Neuronal stem cell (in vitro differentiated cells): ENCODE measurements at regions not wholly inside any gene's neighbourhood (a gene's known extent, or its start where the extent isn't known, plus 50 kb on each side); places are given as distances from the start of the nearest gene placed in this dataset.

Experiments
- DNase-seq: peaks from one replicate; pipeline ENCODE4 v3.0.0-alpha.2; 2013; ENCODE audit warnings: low spot score
- H2AFZ ChIP-seq: one replicate; pipeline ENCODE4 v1.6.1; 2013; ENCODE audit warnings: mild to moderate bottlenecking, low read length, inconsistent platforms
- H2AK5ac ChIP-seq: 2 replicates; pipeline ENCODE4 v1.6.1; 2013; ENCODE audit warnings: low read depth, mild to moderate bottlenecking, inconsistent platforms, low read length, moderate library complexity, mixed read lengths
- H2BK120ac ChIP-seq: 2 replicates; pipeline ENCODE4 v1.6.1; 2013; ENCODE audit warnings: low read depth, mild to moderate bottlenecking, inconsistent platforms, low read length, moderate library complexity, mixed read lengths
- H2BK12ac ChIP-seq: one replicate; pipeline ENCODE4 v1.6.1; 2013; ENCODE audit warnings: low read length, inconsistent platforms
- H2BK15ac ChIP-seq: 2 replicates; pipeline ENCODE4 v1.6.1; 2013; ENCODE audit warnings: mild to moderate bottlenecking, low read length, inconsistent platforms, mixed read lengths
- H2BK5ac ChIP-seq: one replicate; pipeline ENCODE4 v1.6.1; 2013; ENCODE audit warnings: inconsistent platforms, mild to moderate bottlenecking, low read length, moderate library complexity
- H3K14ac ChIP-seq: one replicate; pipeline ENCODE4 v1.6.1; 2013; ENCODE audit warnings: low read length, inconsistent platforms
- H3K18ac ChIP-seq: 2 replicates; pipeline ENCODE4 v1.6.1; 2013; ENCODE audit warnings: low read length, inconsistent platforms
- H3K23ac ChIP-seq: 2 replicates; pipeline ENCODE4 v1.6.1; 2013; ENCODE audit warnings: low read depth, mild to moderate bottlenecking, mixed read lengths, low read length, inconsistent platforms; ENCODE audit not compliant: poor library complexity
- H3K27ac ChIP-seq: replicated peaks from 3 replicates; pipeline ENCODE4 v1.5.1; 2013; ENCODE audit warnings: low read length, inconsistent platforms
- H3K27me3 ChIP-seq, 3 experiments: 2 replicates each; pipeline ENCODE4 v1.6.1; 2013; ENCODE audit warnings: low read length in 3 of 3, mild to moderate bottlenecking in 2 of 3, inconsistent platforms in 1 of 3, low read depth in 1 of 3, mixed read lengths in 1 of 3, moderate library complexity in 1 of 3; ENCODE audit not compliant: control insufficient read depth in 3 of 3, insufficient read depth in 3 of 3
- H3K36me3 ChIP-seq, 2 donors: replicated peaks in 1 of 2; 2 replicates each; pipeline ENCODE4 v1.6.1; 2013; ENCODE audit warnings: low read length in 2 of 2; ENCODE audit not compliant: control insufficient read depth in 2 of 2, insufficient read depth in 2 of 2
- H3K4ac ChIP-seq: 2 replicates; pipeline ENCODE4 v1.6.1; 2013; ENCODE audit warnings: inconsistent platforms, mild to moderate bottlenecking, low read length, moderate library complexity
- H3K4me1 ChIP-seq, 2 donors: 1 replicate in 1 of 2; 2 replicates in 1 of 2; pipeline ENCODE4 v1.6.1; 2013; ENCODE audit warnings: low read length in 2 of 2, low read depth in 1 of 2; ENCODE audit not compliant: control insufficient read depth in 2 of 2, insufficient read depth in 1 of 2
- H3K4me2 ChIP-seq: one replicate; pipeline ENCODE4 v1.6.1; 2013; ENCODE audit warnings: mild to moderate bottlenecking, low read length, inconsistent platforms; ENCODE audit not compliant: insufficient read depth, poor library complexity, severe bottlenecking
- H3K4me3 ChIP-seq, 2 donors: 2 replicates each; pipeline ENCODE4 v1.5.1; 2013; ENCODE audit warnings: low read length in 2 of 2, mild to moderate bottlenecking in 2 of 2, inconsistent platforms in 1 of 2, moderate library complexity in 1 of 2
- H3K79me1 ChIP-seq: one replicate; pipeline ENCODE4 v1.6.1; 2013; ENCODE audit warnings: low read depth, mild to moderate bottlenecking, inconsistent platforms, low read length, moderate library complexity
- H3K9ac ChIP-seq: one replicate; pipeline ENCODE4 v1.6.1; 2013; ENCODE audit warnings: mild to moderate bottlenecking, low read depth, low read length, inconsistent platforms; ENCODE audit not compliant: poor library complexity
- H3K9me3 ChIP-seq, 2 donors: replicated peaks in 1 of 2; 2 replicates each; pipeline versions ENCODE3 to v1.6.1; 2013; ENCODE audit warnings: low read length in 2 of 2, mild to moderate bottlenecking in 2 of 2, inconsistent platforms in 1 of 2, low read depth in 1 of 2, mixed read lengths in 1 of 2, moderate library complexity in 1 of 2; ENCODE audit not compliant: control insufficient read depth in 2 of 2, insufficient read depth in 1 of 2
- H4K8ac ChIP-seq: one replicate; pipeline ENCODE4 v1.6.1; 2013; ENCODE audit warnings: low read depth, mild to moderate bottlenecking, inconsistent platforms, low read length, moderate library complexity
- H4K91ac ChIP-seq: one replicate; pipeline ENCODE4 v1.6.1; 2013; ENCODE audit warnings: low read length, low read depth, mild to moderate bottlenecking, inconsistent platforms; ENCODE audit not compliant: poor library complexity
- WGBS, 2 donors: extraction: QIAGEN DNeasy Blood & Tissue Kit; methylation state at CpG; one replicate each; pipeline ENCODE4 v1.1.7; 2013; ENCODE audit warnings: missing lambda C conversion rate in 2 of 2, mixed read lengths in 1 of 2; ENCODE audit not compliant: insufficient read length in 2 of 2, insufficient replicate concordance in 1 of 2; ENCODE audit errors: extremely low coverage in 2 of 2; 5-methylcytosine and 5-hydroxymethylcytosine counted together

GRCh38 chr5:125175348-125176004 lies 429.0 kb upstream of the ZNF608 start:
- Histone ChIP-seq H2BK12ac (no peak overlapping the region), H2AK5ac (no peak overlapping the region), H3K4ac (no peak overlapping the region), H3K18ac (no peak overlapping the region), H3K4me2 (no peak overlapping the region), H3K4me1 (peaks cover 0 to 2% of the 10 kb centered on the region in 2 donors), H3K4me3 (no peak overlapping the region), H2BK120ac (no peak overlapping the region), H3K79me1 (no peaks in the 10 kb centered on the region), H2BK15ac (no peak overlapping the region), H4K8ac (no peak overlapping the region), H3K9me3 (no peaks in the 10 kb centered on the region), H3K27ac (no peak overlapping the region), H3K23ac (no peak overlapping the region), H3K14ac (no peak overlapping the region), H3K27me3 (no peaks in the 10 kb centered on the region), H2BK5ac (no peak overlapping the region), H3K36me3 (no peaks in the 10 kb centered on the region), H4K91ac (no peak overlapping the region), H2AFZ (no peak overlapping the region), H3K9ac (no peak overlapping the region)
- no CpG with 5 or more reads among the region's 4 CpGs for WGBS, 2 donors
- DNase-seq, result no peak

DNA sequence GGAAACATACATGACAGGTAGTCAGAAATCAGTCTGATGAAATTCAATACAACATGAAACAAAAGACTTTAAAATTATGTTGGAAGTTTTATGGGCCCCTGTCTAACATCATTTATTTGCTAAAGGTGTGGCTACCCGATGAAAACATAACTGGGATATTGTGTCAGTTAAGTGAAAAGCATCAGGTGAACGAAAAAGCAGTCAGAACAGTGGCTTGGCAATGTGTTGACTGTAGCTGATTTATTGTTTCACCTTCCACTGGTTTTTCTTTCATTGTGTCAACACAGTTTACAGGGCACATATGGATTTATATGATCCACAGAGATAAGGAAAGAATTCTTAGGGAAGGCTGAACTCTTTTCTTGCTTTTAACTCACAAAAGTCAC lies 429.6 kb upstream of the ZNF608 start:
- Histone ChIP-seq H3K79me1 (no peaks in the 10 kb centered on the region), H2AK5ac (no peak overlapping the region), H3K18ac (no peak overlapping the region), H3K36me3 (no peaks in the 10 kb centered on the region), H2BK120ac (no peak overlapping the region), H2BK15ac (no peak overlapping the region), H3K27me3 (no peaks in the 10 kb centered on the region), H3K4me2 (no peak overlapping the region), H4K8ac (no peak overlapping the region), H3K27ac (no peak overlapping the region), H3K4ac (no peak overlapping the region), H2BK5ac (no peak overlapping the region), H3K9ac (no peak overlapping the region), H3K4me3 (no peak overlapping the region), H3K4me1 (peaks cover 0 to 2% of the 10 kb centered on the region in 2 donors), H3K9me3 (no peaks in the 10 kb centered on the region), H4K91ac (no peak overlapping the region), H2AFZ (no peak overlapping the region), H2BK12ac (no peak overlapping the region), H3K14ac (no peak overlapping the region), H3K23ac (no peak overlapping the region)
- no CpG with 5 or more reads among the region's 2 CpGs for WGBS, 2 donors
- no peak for DNase-seq

DNA sequence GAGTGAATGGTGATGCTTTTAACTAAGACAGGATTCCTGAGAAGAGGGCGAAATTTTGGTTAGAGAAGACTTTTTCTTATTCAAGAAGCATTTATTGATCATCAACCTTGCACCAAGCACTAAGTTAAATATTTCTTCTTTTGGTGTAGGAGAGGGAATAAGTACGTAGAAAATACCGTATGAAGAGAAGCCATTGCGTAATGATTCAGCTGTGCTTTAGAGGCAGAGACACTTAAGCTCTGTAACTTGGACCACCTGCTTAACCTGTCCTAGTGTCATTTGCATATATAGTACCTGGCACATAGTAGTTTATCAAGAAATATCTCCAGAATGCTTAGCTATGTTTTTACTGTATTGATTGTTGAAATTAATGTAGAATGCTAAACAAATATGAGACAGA lies 430.9 kb upstream of the ZNF608 start:
- no peak overlapping the region for H3K14ac ChIP-seq
- H2BK15ac ChIP-seq, result no peak overlapping the region
- no peak overlapping the region for H3K27ac ChIP-seq
- no peak overlapping the region for H2BK120ac ChIP-seq
- peaks cover 0 to 2% of the 10 kb centered on the region in 2 donors for H3K4me1 ChIP-seq
- H4K8ac ChIP-seq, result no peak overlapping the region
- no peak overlapping the region for H2AFZ ChIP-seq
- no peak overlapping the region for H3K9ac ChIP-seq
- H3K79me1 ChIP-seq, result no peaks in the 10 kb centered on the region
- no peak overlapping the region for H4K91ac ChIP-seq
- H2BK12ac ChIP-seq, result no peak overlapping the region
- no peak overlapping the region for H3K4me2 ChIP-seq
- no peak overlapping the region for H2AK5ac ChIP-seq
- H3K23ac ChIP-seq, result no peak overlapping the region
- DNase-seq, result no peak
- no peaks in the 10 kb centered on the region for H3K27me3 ChIP-seq
- H2BK5ac ChIP-seq, result no peak overlapping the region
- H3K9me3 ChIP-seq, result no peaks in the 10 kb centered on the region
- H3K36me3 ChIP-seq, result no peaks in the 10 kb centered on the region
- no peak overlapping the region for H3K4me3 ChIP-seq
- H3K4ac ChIP-seq, result no peak overlapping the region
- whole genome bisulfite sequencing, 2 donors, result no CpG with 5 or more reads among the region's 4 CpGs
- no peak overlapping the region for H3K18ac ChIP-seq

- Histone ChIP-seq H3K4ac (no peak overlapping the region), H4K91ac (no peak overlapping the region), H3K27ac (no peak overlapping the region)
Observed at GRCh38 chr5:125179612-125180011, 433.2 kb upstream of the ZNF608 start.

More at GRCh38 chr5:125179612-125180011, 433.2 kb upstream of the ZNF608 start:
- no peak overlapping the region for H2BK15ac ChIP-seq
- no peak overlapping the region for H3K9ac ChIP-seq
- no peak for DNase-seq
- no peak overlapping the region for H3K23ac ChIP-seq
- H3K14ac ChIP-seq, result no peak overlapping the region
- H3K27me3 ChIP-seq, result no peaks in the 10 kb centered on the region
- H3K9me3 ChIP-seq, result no peaks in the 10 kb centered on the region
- H3K4me1 ChIP-seq, result no peaks in the 10 kb centered on the region
- no peak overlapping the region for H2AK5ac ChIP-seq
- H3K18ac ChIP-seq, result no peak overlapping the region
- no peaks in the 10 kb centered on the region for H3K36me3 ChIP-seq
- no peak overlapping the region for H3K4me2 ChIP-seq
- H2AFZ ChIP-seq, result no peak overlapping the region
- H3K4me3 ChIP-seq, result no peak overlapping the region
- no peak overlapping the region for H2BK120ac ChIP-seq
- no peak overlapping the region for H2BK5ac ChIP-seq
- H2BK12ac ChIP-seq, result no peak overlapping the region
- H3K79me1 ChIP-seq, result no peaks in the 10 kb centered on the region
- H4K8ac ChIP-seq, result no peak overlapping the region
